Right lobe of liver (tissue), 6 donors: ENCODE measurements at regions not wholly inside any gene's neighbourhood (a gene's known extent, or its start where the extent isn't known, plus 50 kb on each side); places are given as distances from the start of the nearest gene placed in this dataset.

Source experiments
- ATAC-seq, 4 donors: fragments of 200-7000 bp; cut with Tn5 transposase; one replicate each; pipeline ENCODE4 v1.9.1; 2020; ENCODE audit warnings: mild to moderate bottlenecking in 4 of 4, moderate library complexity in 4 of 4
- DNase-seq, 3 donors: peaks; one replicate each; pipeline ENCODE4 v3.0.0-alpha.2; 2020
- H3K27ac ChIP-seq, 3 donors: fragments of 200-600 bp; one replicate each; pipeline ENCODE4 v1.8.0; 2022
- H3K27me3 ChIP-seq, 2 donors: fragments of 200-600 bp; one replicate each; pipeline ENCODE4 v1.8.0; 2022
- H3K36me3 ChIP-seq, 4 donors: fragments of 200-600 bp; sonication (generic) in 1 of 4; one replicate each; pipeline versions ENCODE4 v1.5.1 to v1.8.0; 2017 to 2022; ENCODE audit warnings: control low read depth in 1 of 4
- H3K4me1 ChIP-seq, 4 donors: fragments of 200-600 bp; sonication (generic) in 1 of 4; one replicate each; pipeline versions ENCODE4 v1.5.1 to v1.8.0; 2017 to 2022; ENCODE audit warnings: control low read depth in 1 of 4
- H3K4me3 ChIP-seq, 3 donors: fragments of 200-600 bp; one replicate each; pipeline ENCODE4 v1.8.0; 2022
- H3K9me3 ChIP-seq, 4 donors: fragments of 200-600 bp; sonication (generic) in 1 of 4; one replicate each; pipeline versions ENCODE4 v1.5.1 to v1.8.0; 2017 to 2022; ENCODE audit warnings: control low read depth in 1 of 4
- CTCF ChIP-seq, 4 donors: fragments of 200-600 bp in 3 of 4; fragments of 450-650 bp in 1 of 4; IDR thresholded peaks; one replicate each; pipeline versions ENCODE4 v1.5.1 to v1.8.0; 2016 to 2022; ENCODE audit warnings: antibody characterized with exemption in 4 of 4, mild to moderate bottlenecking in 2 of 4
- POLR2A ChIP-seq: fragments of 450-650 bp; IDR thresholded peaks from one replicate; pipeline ENCODE4 v1.6.1; 2017; ENCODE audit warnings: antibody characterized with exemption, mild to moderate bottlenecking
- WGBS: methylation state at CpG from one replicate; pipeline ENCODE4 v1.1.6; 2018; ENCODE audit warnings: low coverage, low lambda C conversion rate; ENCODE audit not compliant: insufficient coverage; ENCODE audit errors: missing lambda C conversion rate; 5-methylcytosine and 5-hydroxymethylcytosine counted together
- intact Hi-C, 2 donors: fragments of 100-400 bp; cut with DNase I; formaldehyde crosslinking; loops; one replicate each; pipeline versions ENCODE4 v1.11.2 to v1.14.1; 2022
- donor health status: DM: no; HTN: yes; CAD: no.
- donor health status: DM: no; HTN: no; CAD: no.
- donor health status: DM: no; HTN: no; CAD: no.
- donor health status: DM: no; HTN: yes; CAD: no.
- donor health status: DM: no; HTN: yes; CAD: no.

- no peak for DNase-seq
- Histone ChIP-seq H3K4me1 (no peaks in the 10 kb centered on the region), H3K9me3 (peaks cover 0 to 3% (median 0%) of the 10 kb centered on the region in 4 donors), H3K27me3 (no peaks in the 10 kb centered on the region), H3K4me3 (no peak overlapping the region), H3K36me3 (no peaks in the 10 kb centered on the region), H3K27ac (no peak overlapping the region)
- no peak for ATAC-seq
- intact Hi-C loops, result no loop called here
- TF ChIP-seq POLR2A, result no peak
- TF ChIP-seq CTCF (IDR thresholded peaks at IDR 0.05), result no peak
Measured at GRCh38 chr3:193754719-193755118, 161.7 kb downstream of the OPA1 start.

- DNase-seq (no peak), ATAC-seq (no peak)
- Histone ChIP-seq H3K27ac (no peak overlapping the region), H3K9me3 (peaks cover 0 to 3% (median 0%) of the 10 kb centered on the region in 4 donors), H3K36me3 (no peaks in the 10 kb centered on the region), H3K4me3 (no peak overlapping the region), H3K4me1 (no peaks in the 10 kb centered on the region), H3K27me3 (no peaks in the 10 kb centered on the region)
- no peak for TF ChIP-seq POLR2A
- TF ChIP-seq CTCF (IDR thresholded peaks at IDR 0.05), result no peak
- intact Hi-C loops, result no loop called here
- 100% methylated on average over 1 of the region's 1 CpG for WGBS
Measured at GRCh38 chr3:193756536-193756935, 163.5 kb downstream of the OPA1 start.

GRCh38 chr3:193757457-193757856 lies 164.4 kb downstream of the OPA1 start:
- DNase-seq (no peak), ATAC-seq (no peak)
- Histone ChIP-seq H3K27me3 (no peaks in the 10 kb centered on the region), H3K36me3 (no peaks in the 10 kb centered on the region), H3K27ac (no peak overlapping the region), H3K4me1 (no peaks in the 10 kb centered on the region), H3K9me3 (peaks cover 0 to 3% (median 0%) of the 10 kb centered on the region in 4 donors), H3K4me3 (no peak overlapping the region)
- intact Hi-C loops, result no loop called here
- no peak for TF ChIP-seq POLR2A
- TF ChIP-seq CTCF (IDR thresholded peaks at IDR 0.05), result no peak
- WGBS, result 87% methylated on average over 2 of the region's 2 CpGs

- H3K27me3 ChIP-seq, result no peaks in the 10 kb centered on the region
- H3K4me1 ChIP-seq, result no peaks in the 10 kb centered on the region
- TF ChIP-seq POLR2A, result no peak
- no peak for TF ChIP-seq CTCF (IDR thresholded peaks at IDR 0.05)
- WGBS, result 75% methylated on average over 2 of the region's 5 CpGs
- DNase-seq (no peak), ATAC-seq (peak; percentile 26 to 82 (median 64))
- no peaks in the 10 kb centered on the region for H3K36me3 ChIP-seq
- H3K9me3 ChIP-seq, result no peaks in the 10 kb centered on the region
- H3K4me3 ChIP-seq, result no peak overlapping the region
- H3K27ac ChIP-seq, result no peak overlapping the region
- intact Hi-C loops, result no loop called here
Measured at GRCh38 chr3:193761969-193762368, 169.0 kb downstream of the OPA1 start.

- DNase-seq (no peak), ATAC-seq (no peak)
- WGBS, result 100% methylated on average over 1 of the region's 1 CpG
- intact Hi-C loops, result no loop called here
- TF ChIP-seq CTCF (IDR thresholded peaks at IDR 0.05) (no peak), POLR2A (no peak)
- H3K4me3 ChIP-seq, result no peak overlapping the region
- H3K27me3 ChIP-seq, result no peaks in the 10 kb centered on the region
- no peaks in the 10 kb centered on the region for H3K36me3 ChIP-seq
- no peak overlapping the region for H3K27ac ChIP-seq
- H3K4me1 ChIP-seq, result no peaks in the 10 kb centered on the region
- no peaks in the 10 kb centered on the region for H3K9me3 ChIP-seq
Measured at GRCh38 chr3:193762657-193763056, 169.6 kb downstream of the OPA1 start.
